Liver (tissue), 8 donors: ENCODE measurements at regions not wholly inside any gene's neighbourhood (a gene's known extent, or its start where the extent isn't known, plus 50 kb on each side); places are given as distances from the start of the nearest gene placed in this dataset.

Source experiments
- DNase-seq: peaks from one replicate; pipeline ENCODE4 v3.0.0-alpha.2; 2017; ENCODE audit warnings: low spot score
- H3K27ac ChIP-seq, 2 donors: one replicate each; pipeline ENCODE4 v1.7.0; 2013; ENCODE audit warnings: inconsistent platforms in 2 of 2, low read length in 2 of 2, control low read depth in 1 of 2, low read depth in 1 of 2, mild to moderate bottlenecking in 1 of 2
- H3K27me3 ChIP-seq, 4 donors: one replicate each; pipeline versions ENCODE4 v1.6.1 to v1.7.0; 2013; ENCODE audit warnings: low read length in 3 of 4, inconsistent platforms in 1 of 4, mild to moderate bottlenecking in 1 of 4, moderate library complexity in 1 of 4; ENCODE audit not compliant: control insufficient read depth in 4 of 4, insufficient read depth in 4 of 4
- H3K36me3 ChIP-seq, 4 donors: one replicate each; pipeline versions ENCODE4 v1.6.1 to v1.7.0; 2013; ENCODE audit warnings: low read length in 3 of 4, mild to moderate bottlenecking in 3 of 4, low read depth in 1 of 4, moderate library complexity in 1 of 4; ENCODE audit not compliant: control insufficient read depth in 4 of 4, insufficient read depth in 3 of 4
- H3K4me1 ChIP-seq, 4 donors: one replicate each; pipeline versions ENCODE4 v1.6.1 to v1.7.0; 2013; ENCODE audit warnings: low read length in 3 of 4, mild to moderate bottlenecking in 3 of 4, moderate library complexity in 1 of 4; ENCODE audit not compliant: control insufficient read depth in 4 of 4, insufficient read depth in 4 of 4
- H3K4me3 ChIP-seq, 3 donors: one replicate each; pipeline versions ENCODE4 v1.6.1 to v1.7.0; 2013; ENCODE audit warnings: low read length in 3 of 3, control low read depth in 1 of 3, low read depth in 1 of 3, mild to moderate bottlenecking in 1 of 3
- H3K9ac ChIP-seq, 2 donors: one replicate each; pipeline ENCODE4 v1.7.0; 2013; ENCODE audit warnings: low read length in 2 of 2, mild to moderate bottlenecking in 2 of 2, moderate library complexity in 2 of 2, control low read depth in 1 of 2, low read depth in 1 of 2
- H3K9me3 ChIP-seq, 4 donors: one replicate each; pipeline versions ENCODE4 v1.6.1 to v1.7.0; 2013; ENCODE audit warnings: low read length in 3 of 4; ENCODE audit not compliant: control insufficient read depth in 4 of 4
- EGR1 ChIP-seq, 2 donors: IDR thresholded peaks; 2 replicates each; pipeline ENCODE4 v1.6.1; 2016 to 2018; ENCODE audit warnings: antibody characterized with exemption in 2 of 2, low read depth in 2 of 2
- FOXA2 ChIP-seq: IDR thresholded peaks from 2 replicates; pipeline ENCODE4 v1.6.1; 2016; ENCODE audit warnings: antibody characterized with exemption
- GABPA ChIP-seq, 2 donors: IDR thresholded peaks in 1 of 2; conservative IDR thresholded peaks in 1 of 2; 2 replicates each; pipeline ENCODE4 v1.6.1; 2016; ENCODE audit warnings: antibody characterized with exemption in 2 of 2, mild to moderate bottlenecking in 1 of 2, moderate library complexity in 1 of 2
- HNF4G ChIP-seq: IDR thresholded peaks from 2 replicates; pipeline ENCODE4 v1.6.1; 2016; ENCODE audit warnings: antibody characterized with exemption
- JUND ChIP-seq, 2 donors: IDR thresholded peaks; 2 replicates each; pipeline ENCODE4 v1.6.1; 2016; ENCODE audit warnings: antibody characterized with exemption in 2 of 2
- NR2F2 ChIP-seq: IDR thresholded peaks from 2 replicates; pipeline ENCODE4 v1.6.1; 2016; ENCODE audit warnings: antibody characterized with exemption
- RAD21 ChIP-seq, 2 donors: IDR thresholded peaks; 2 replicates each; pipeline ENCODE4 v1.6.1; 2016; ENCODE audit warnings: antibody characterized with exemption in 2 of 2, mild to moderate bottlenecking in 2 of 2
- YY1 ChIP-seq: IDR thresholded peaks from 2 replicates; pipeline ENCODE4 v1.6.1; 2016; ENCODE audit warnings: antibody characterized with exemption, mild to moderate bottlenecking
- WGBS: extraction: QIAGEN DNeasy Blood & Tissue Kit; methylation state at CpG from one replicate; pipeline ENCODE4 v1.1.7; 2013; 5-methylcytosine and 5-hydroxymethylcytosine counted together
- TF ChIP-seq, protein P1 (sequence below): IDR thresholded peaks from 2 replicates; pipeline ENCODE4 v1.6.1; 2016; ENCODE audit warnings: antibody characterized with exemption
- TF ChIP-seq, protein P2 (sequence below): IDR thresholded peaks from 2 replicates; pipeline ENCODE4 v1.6.1; 2016; ENCODE audit warnings: antibody characterized with exemption
- TF ChIP-seq, protein P3 (sequence below): IDR thresholded peaks from 2 replicates; pipeline ENCODE4 v1.6.1; 2016; ENCODE audit warnings: antibody characterized with exemption, mild to moderate bottlenecking
- TF ChIP-seq, protein P4 (sequence below): fragments of 150-350 bp; IDR thresholded peaks from 2 replicates; pipeline ENCODE4 v1.5.1; 2017; ENCODE audit warnings: improper control_type of control experiment, low read depth, low read length; ENCODE audit not compliant: missing input control
- donor health status: healthy.
- donor health status: healthy.
- donor health status: healthy.
- donor health status: healthy.
- donor health status: healthy.

DNA sequence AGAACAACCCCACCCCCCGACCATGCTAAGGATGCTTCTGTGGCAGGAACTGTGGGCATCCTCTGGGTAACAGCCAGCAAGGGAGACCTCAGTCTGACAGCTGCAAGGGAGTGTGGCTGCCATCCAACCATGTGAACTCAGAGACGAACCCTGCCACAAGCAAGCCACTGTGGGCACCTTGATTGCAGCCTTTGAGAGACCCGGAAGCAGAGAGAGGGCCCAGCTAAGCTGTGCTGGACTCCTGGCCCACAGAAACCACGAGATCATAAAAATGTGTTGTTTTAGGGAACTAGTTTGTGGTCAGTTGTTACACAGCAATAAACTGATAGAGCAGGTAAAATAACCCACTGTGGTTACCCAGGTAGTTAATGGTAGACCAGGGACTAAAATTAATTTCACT lies 414.6 kb downstream of the CDH26 start:
- no peak overlapping the region for H3K27ac ChIP-seq
- no peaks in the 10 kb centered on the region for H3K4me1 ChIP-seq
- no peak overlapping the region for H3K4me3 ChIP-seq
- TF ChIP-seq, protein P1, sequence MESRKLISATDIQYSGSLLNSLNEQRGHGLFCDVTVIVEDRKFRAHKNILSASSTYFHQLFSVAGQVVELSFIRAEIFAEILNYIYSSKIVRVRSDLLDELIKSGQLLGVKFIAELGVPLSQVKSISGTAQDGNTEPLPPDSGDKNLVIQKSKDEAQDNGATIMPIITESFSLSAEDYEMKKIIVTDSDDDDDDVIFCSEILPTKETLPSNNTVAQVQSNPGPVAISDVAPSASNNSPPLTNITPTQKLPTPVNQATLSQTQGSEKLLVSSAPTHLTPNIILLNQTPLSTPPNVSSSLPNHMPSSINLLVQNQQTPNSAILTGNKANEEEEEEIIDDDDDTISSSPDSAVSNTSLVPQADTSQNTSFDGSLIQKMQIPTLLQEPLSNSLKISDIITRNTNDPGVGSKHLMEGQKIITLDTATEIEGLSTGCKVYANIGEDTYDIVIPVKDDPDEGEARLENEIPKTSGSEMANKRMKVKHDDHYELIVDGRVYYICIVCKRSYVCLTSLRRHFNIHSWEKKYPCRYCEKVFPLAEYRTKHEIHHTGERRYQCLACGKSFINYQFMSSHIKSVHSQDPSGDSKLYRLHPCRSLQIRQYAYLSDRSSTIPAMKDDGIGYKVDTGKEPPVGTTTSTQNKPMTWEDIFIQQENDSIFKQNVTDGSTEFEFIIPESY: no peak
- TF ChIP-seq YY1 (no peak), JUND (IDR thresholded peaks at IDR 0.05) (no peak), HNF4G (no peak), NR2F2 (no peak), RAD21 (IDR thresholded peaks at IDR 0.05) (no peak), EGR1 (IDR thresholded peaks at IDR 0.05; ENCODE audit: low read depth in 2 of 2) (no peak), FOXA2 (no peak)
- TF ChIP-seq, protein P2, sequence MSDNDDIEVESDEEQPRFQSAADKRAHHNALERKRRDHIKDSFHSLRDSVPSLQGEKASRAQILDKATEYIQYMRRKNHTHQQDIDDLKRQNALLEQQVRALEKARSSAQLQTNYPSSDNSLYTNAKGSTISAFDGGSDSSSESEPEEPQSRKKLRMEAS: no peak
- TF ChIP-seq, protein P3, sequence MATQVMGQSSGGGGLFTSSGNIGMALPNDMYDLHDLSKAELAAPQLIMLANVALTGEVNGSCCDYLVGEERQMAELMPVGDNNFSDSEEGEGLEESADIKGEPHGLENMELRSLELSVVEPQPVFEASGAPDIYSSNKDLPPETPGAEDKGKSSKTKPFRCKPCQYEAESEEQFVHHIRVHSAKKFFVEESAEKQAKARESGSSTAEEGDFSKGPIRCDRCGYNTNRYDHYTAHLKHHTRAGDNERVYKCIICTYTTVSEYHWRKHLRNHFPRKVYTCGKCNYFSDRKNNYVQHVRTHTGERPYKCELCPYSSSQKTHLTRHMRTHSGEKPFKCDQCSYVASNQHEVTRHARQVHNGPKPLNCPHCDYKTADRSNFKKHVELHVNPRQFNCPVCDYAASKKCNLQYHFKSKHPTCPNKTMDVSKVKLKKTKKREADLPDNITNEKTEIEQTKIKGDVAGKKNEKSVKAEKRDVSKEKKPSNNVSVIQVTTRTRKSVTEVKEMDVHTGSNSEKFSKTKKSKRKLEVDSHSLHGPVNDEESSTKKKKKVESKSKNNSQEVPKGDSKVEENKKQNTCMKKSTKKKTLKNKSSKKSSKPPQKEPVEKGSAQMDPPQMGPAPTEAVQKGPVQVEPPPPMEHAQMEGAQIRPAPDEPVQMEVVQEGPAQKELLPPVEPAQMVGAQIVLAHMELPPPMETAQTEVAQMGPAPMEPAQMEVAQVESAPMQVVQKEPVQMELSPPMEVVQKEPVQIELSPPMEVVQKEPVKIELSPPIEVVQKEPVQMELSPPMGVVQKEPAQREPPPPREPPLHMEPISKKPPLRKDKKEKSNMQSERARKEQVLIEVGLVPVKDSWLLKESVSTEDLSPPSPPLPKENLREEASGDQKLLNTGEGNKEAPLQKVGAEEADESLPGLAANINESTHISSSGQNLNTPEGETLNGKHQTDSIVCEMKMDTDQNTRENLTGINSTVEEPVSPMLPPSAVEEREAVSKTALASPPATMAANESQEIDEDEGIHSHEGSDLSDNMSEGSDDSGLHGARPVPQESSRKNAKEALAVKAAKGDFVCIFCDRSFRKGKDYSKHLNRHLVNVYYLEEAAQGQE: no peak
- TF ChIP-seq, protein P4, sequence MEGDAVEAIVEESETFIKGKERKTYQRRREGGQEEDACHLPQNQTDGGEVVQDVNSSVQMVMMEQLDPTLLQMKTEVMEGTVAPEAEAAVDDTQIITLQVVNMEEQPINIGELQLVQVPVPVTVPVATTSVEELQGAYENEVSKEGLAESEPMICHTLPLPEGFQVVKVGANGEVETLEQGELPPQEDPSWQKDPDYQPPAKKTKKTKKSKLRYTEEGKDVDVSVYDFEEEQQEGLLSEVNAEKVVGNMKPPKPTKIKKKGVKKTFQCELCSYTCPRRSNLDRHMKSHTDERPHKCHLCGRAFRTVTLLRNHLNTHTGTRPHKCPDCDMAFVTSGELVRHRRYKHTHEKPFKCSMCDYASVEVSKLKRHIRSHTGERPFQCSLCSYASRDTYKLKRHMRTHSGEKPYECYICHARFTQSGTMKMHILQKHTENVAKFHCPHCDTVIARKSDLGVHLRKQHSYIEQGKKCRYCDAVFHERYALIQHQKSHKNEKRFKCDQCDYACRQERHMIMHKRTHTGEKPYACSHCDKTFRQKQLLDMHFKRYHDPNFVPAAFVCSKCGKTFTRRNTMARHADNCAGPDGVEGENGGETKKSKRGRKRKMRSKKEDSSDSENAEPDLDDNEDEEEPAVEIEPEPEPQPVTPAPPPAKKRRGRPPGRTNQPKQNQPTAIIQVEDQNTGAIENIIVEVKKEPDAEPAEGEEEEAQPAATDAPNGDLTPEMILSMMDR: no peak
- no peak overlapping the region for H3K9ac ChIP-seq
- 50% methylated on average over 4 of the region's 4 CpGs for whole genome bisulfite sequencing
- H3K9me3 ChIP-seq: no peaks in the 10 kb centered on the region
- no peak for DNase-seq
- no peaks in the 10 kb centered on the region for H3K36me3 ChIP-seq
- peaks cover 0 to 2% (median 0%) of the 10 kb centered on the region in 4 donors for H3K27me3 ChIP-seq

DNA sequence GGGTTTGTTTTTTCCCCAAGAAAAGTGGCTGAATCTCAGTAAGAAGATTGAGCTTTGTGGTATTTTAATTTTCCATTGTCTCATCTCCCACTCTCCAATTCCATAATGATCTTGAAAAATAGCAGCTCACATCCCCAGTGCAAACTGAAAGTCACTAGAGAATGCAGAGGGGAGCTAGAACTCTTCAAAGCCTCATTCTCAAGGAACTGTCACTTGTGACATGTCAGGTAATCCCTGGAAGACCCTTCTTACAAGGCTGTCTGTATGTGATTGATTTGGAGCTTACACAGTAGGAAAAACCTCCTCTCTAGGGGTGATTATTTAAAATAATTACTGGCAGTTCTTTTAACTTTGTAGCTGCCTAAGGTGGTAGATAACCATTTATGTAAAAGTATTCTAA lies 420.4 kb downstream of the CDH26 start:
- H3K9ac ChIP-seq: no peak overlapping the region
- H3K4me3 ChIP-seq: no peak overlapping the region
- H3K27ac ChIP-seq: no peak overlapping the region
- DNase-seq: no peak
- H3K36me3 ChIP-seq: no peaks in the 10 kb centered on the region
- no peaks in the 10 kb centered on the region for H3K4me1 ChIP-seq
- peaks cover 0 to 2% (median 0%) of the 10 kb centered on the region in 4 donors for H3K27me3 ChIP-seq
- peaks cover 0 to 1% (median 0%) of the 10 kb centered on the region in 4 donors for H3K9me3 ChIP-seq
- TF ChIP-seq FOXA2 (no peak), GABPA (IDR thresholded peaks at IDR 0.05 in 1 of 2, conservative IDR thresholded peaks at IDR 0.05 in 1 of 2) (no peak)
- TF ChIP-seq, protein P3: no peak
